Fibroblast of pulmonary artery (primary cell): ENCODE measurements at regions not wholly inside any gene's neighbourhood (a gene's known extent, or its start where the extent isn't known, plus 50 kb on each side); places are given as distances from the start of the nearest gene placed in this dataset.

ENCODE experiments used
- DNase-seq: peaks from one replicate; pipeline ENCODE4 v3.0.0-alpha.2; 2010; ENCODE audit warnings: low read depth
- H3K4me3 ChIP-seq: replicated peaks from 2 replicates; pipeline ENCODE4 v1.5.1; 2011; ENCODE audit warnings: low read depth, mild to moderate bottlenecking, control low read depth, low read length, moderate library complexity
- TF ChIP-seq, protein P1 (sequence below): IDR thresholded peaks from 2 replicates; pipeline ENCODE4 v1.5.1; 2011; ENCODE audit warnings: mild to moderate bottlenecking, control low read depth, low read length, inconsistent platforms; ENCODE audit errors: missing control alignments

- DNase-seq: no peak
- no peak overlapping the region for H3K4me3 ChIP-seq
- TF ChIP-seq, protein P1, sequence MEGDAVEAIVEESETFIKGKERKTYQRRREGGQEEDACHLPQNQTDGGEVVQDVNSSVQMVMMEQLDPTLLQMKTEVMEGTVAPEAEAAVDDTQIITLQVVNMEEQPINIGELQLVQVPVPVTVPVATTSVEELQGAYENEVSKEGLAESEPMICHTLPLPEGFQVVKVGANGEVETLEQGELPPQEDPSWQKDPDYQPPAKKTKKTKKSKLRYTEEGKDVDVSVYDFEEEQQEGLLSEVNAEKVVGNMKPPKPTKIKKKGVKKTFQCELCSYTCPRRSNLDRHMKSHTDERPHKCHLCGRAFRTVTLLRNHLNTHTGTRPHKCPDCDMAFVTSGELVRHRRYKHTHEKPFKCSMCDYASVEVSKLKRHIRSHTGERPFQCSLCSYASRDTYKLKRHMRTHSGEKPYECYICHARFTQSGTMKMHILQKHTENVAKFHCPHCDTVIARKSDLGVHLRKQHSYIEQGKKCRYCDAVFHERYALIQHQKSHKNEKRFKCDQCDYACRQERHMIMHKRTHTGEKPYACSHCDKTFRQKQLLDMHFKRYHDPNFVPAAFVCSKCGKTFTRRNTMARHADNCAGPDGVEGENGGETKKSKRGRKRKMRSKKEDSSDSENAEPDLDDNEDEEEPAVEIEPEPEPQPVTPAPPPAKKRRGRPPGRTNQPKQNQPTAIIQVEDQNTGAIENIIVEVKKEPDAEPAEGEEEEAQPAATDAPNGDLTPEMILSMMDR: no peak
Observed at GRCh38 chr2:60149176-60149575, 404.3 kb downstream of the BCL11A start.

- no peak overlapping the region for H3K4me3 ChIP-seq
- TF ChIP-seq, protein P1: no peak
- no peak for DNase-seq
Observed at GRCh38 chr2:60148716-60149115, 404.7 kb downstream of the BCL11A start.

DNA sequence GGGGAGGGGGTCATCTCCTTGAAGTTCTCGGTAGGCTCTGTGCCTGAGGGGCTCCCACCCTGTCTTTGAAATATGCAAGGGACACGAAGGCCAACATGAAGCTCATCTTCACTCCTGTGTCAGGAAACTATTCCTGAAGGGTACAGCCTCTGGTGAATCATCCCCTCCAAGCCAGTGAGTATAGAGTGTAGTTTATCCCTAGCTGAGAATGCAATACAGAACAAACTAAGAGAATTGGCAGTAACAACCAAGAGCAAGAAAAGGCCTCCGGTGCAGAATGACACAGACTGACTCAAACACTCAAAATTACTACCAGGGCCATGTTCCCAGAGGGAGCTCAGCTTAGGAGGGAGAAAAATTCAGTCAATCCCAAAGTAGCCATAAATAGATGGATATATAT, 413.3 kb downstream of the BCL11A start:
- TF ChIP-seq, protein P1: no peak
- no peak for DNase-seq
- H3K4me3 ChIP-seq: no peak overlapping the region

- TF ChIP-seq, protein P1: no peak
- no peak overlapping the region for H3K4me3 ChIP-seq
- no peak for DNase-seq
Observed at GRCh38 chr2:60136913-60137312, 416.5 kb downstream of the BCL11A start.

DNA sequence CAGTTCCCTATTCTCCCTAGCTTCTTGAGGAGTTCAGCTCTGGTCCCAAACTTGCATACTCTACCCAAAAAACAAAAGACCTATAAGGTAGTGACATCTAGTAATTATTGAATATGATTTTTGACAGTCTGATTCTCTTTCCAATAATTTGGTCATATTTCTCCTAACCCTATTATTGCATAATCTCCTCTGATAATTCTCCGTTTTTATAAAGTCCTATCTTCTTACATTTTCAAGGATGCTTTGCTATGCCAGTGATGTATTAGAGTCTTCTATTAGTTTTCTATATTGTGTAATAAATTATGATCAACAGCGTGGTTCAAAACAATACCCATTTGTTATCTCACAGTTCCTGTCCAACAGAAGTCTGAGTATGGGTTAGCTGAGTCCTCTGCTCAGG, 426.3 kb downstream of the BCL11A start:
- TF ChIP-seq, protein P1: no peak
- no peak overlapping the region for H3K4me3 ChIP-seq
- no peak for DNase-seq

GRCh38 chr2:60125611-60126426, 427.6 kb downstream of the BCL11A start:
- DNase-seq: no peak
- TF ChIP-seq, protein P1: no peak
- H3K4me3 ChIP-seq: no peak overlapping the region

DNA sequence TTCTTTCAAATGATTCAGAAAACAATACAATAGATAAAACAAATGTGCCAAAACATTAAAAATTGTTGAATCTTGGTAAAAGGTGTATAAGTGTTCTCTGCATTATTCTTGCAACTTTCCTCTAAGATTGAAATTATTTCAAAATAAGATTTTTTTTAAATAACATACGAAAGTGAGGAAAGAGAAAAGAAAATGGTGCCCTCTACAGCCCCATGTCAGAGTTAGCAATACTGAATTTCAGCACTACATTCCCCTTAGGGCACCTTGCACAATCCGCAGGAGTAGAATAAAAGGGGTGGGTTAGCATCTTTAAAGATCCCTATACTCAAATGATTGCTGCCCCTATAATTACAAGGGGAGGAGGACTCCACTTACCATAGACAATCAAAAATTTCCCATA, 433.7 kb downstream of the BCL11A start:
- no peak overlapping the region for H3K4me3 ChIP-seq
- no peak for DNase-seq
- TF ChIP-seq, protein P1: no peak
